VCaP (cell line): ENCODE measurements at regions not wholly inside any gene's neighbourhood (a gene's known extent, or its start where the extent isn't known, plus 50 kb on each side); places are given as distances from the start of the nearest gene placed in this dataset.

ENCODE experiments used
- H3K27ac ChIP-seq: fragments of 450-650 bp; 2 replicates; pipeline ENCODE4 v1.5.1; 2017
- TF ChIP-seq, protein P1 (sequence below): fragments of 450-650 bp; conservative IDR thresholded peaks from 2 replicates; pipeline ENCODE4 v1.5.1; 2017; ENCODE audit warnings: mild to moderate bottlenecking, moderate library complexity

GRCh38 chr1:18032172-18032859, 75.3 kb upstream of the IGSF21 start:
- TF ChIP-seq, protein P1, sequence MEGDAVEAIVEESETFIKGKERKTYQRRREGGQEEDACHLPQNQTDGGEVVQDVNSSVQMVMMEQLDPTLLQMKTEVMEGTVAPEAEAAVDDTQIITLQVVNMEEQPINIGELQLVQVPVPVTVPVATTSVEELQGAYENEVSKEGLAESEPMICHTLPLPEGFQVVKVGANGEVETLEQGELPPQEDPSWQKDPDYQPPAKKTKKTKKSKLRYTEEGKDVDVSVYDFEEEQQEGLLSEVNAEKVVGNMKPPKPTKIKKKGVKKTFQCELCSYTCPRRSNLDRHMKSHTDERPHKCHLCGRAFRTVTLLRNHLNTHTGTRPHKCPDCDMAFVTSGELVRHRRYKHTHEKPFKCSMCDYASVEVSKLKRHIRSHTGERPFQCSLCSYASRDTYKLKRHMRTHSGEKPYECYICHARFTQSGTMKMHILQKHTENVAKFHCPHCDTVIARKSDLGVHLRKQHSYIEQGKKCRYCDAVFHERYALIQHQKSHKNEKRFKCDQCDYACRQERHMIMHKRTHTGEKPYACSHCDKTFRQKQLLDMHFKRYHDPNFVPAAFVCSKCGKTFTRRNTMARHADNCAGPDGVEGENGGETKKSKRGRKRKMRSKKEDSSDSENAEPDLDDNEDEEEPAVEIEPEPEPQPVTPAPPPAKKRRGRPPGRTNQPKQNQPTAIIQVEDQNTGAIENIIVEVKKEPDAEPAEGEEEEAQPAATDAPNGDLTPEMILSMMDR, result no peak
- H3K27ac ChIP-seq, result no peak overlapping the region

DNA sequence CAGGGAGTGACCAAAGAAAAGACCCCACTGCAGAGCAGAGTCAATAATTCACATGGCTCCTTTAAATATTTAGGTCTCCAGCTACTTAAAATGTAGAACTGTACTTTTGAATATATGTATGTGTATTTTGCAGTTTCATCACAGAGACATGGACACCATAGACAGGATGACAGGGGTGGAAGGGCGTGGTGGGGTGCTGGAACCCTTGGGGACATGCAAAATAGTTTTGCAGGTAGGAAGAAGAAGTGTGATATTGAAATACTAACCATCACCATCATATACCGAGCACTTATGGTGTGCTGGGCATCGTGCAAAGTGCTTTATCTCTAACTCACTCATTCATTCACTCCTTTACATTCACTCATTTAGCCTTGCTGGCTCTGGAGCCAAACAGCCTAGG, 72.5 kb upstream of the IGSF21 start:
- no peak overlapping the region for H3K27ac ChIP-seq
- TF ChIP-seq, protein P1, result no peak

- no peak overlapping the region for H3K27ac ChIP-seq
- TF ChIP-seq, protein P1, result no peak
These were observed 69.9 kb upstream of the IGSF21 start for GRCh38 chr1:18037651-18038050.

GRCh38 chr1:18038051-18038450, 69.5 kb upstream of the IGSF21 start:
- TF ChIP-seq, protein P1, result no peak
- no peak overlapping the region for H3K27ac ChIP-seq

GRCh38 chr1:18039102-18039501, 68.5 kb upstream of the IGSF21 start:
- no peak overlapping the region for H3K27ac ChIP-seq
- TF ChIP-seq, protein P1, result no peak

GRCh38 chr1:18041102-18041501, 66.5 kb upstream of the IGSF21 start:
- peak overlapping the region; percentile 16; the same call in 1 of the 2 replicates for H3K27ac ChIP-seq
- TF ChIP-seq, protein P1, result no peak

- TF ChIP-seq, protein P1, result peak; percentile 33
- 0 out of 2 replicates have a peak overlapping the region, but pooled peaks have one; percentile 16 for H3K27ac ChIP-seq
These were observed 65.8 kb upstream of the IGSF21 start for GRCh38 chr1:18041685-18042355.
